HL-60 (cell line): ENCODE measurements at regions not wholly inside any gene's neighbourhood (a gene's known extent, or its start where the extent isn't known, plus 50 kb on each side); places are given as distances from the start of the nearest gene placed in this dataset.

Experiments used
- DNase-seq, 2 experiments: peaks; one replicate each; pipeline ENCODE4 v3.0.0-alpha.2; 2010 to 2020; ENCODE audit warnings: low read depth in 1 of 2, low spot score in 1 of 2
- H3K27ac ChIP-seq: fragments of 250-450 bp; sonication (Bioruptor Pico); replicated peaks from 2 replicates; pipeline ENCODE4 v1.5.1; 2020; ENCODE audit warnings: mild to moderate bottlenecking, moderate library complexity
- H3K27me3 ChIP-seq: fragments of 250-450 bp; sonication (Bioruptor Pico); 2 replicates; pipeline ENCODE4 v1.5.1; 2021; ENCODE audit warnings: mild to moderate bottlenecking, moderate library complexity; ENCODE audit not compliant: insufficient read depth, poor library complexity, severe bottlenecking
- H3K4me3 ChIP-seq: replicated peaks from 2 replicates; pipeline ENCODE4 v1.5.1; 2011; ENCODE audit warnings: mild to moderate bottlenecking, control low read depth, low read length; ENCODE audit not compliant: insufficient read depth
- GABPA ChIP-seq: IDR thresholded peaks from 2 replicates; pipeline ENCODE4 v1.6.1; 2012; ENCODE audit warnings: low read depth
- POLR2AphosphoS5 ChIP-seq: IDR thresholded peaks from 2 replicates; pipeline ENCODE4 v1.6.1; 2012; ENCODE audit warnings: low read depth
- REST ChIP-seq: IDR thresholded peaks from 2 replicates; pipeline ENCODE4 v1.6.1; 2012; ENCODE audit warnings: low read depth; ENCODE audit not compliant: insufficient replicate concordance
- SPI1 ChIP-seq: IDR thresholded peaks from 2 replicates; pipeline ENCODE4 v1.6.1; 2012; ENCODE audit warnings: low read depth, mild to moderate bottlenecking, borderline replicate concordance
- TF ChIP-seq, protein P1 (sequence below): IDR thresholded peaks from one replicate; pipeline ENCODE4 v1.5.1; 2011; ENCODE audit warnings: low read length, control low read depth, inconsistent platforms; ENCODE audit not compliant: insufficient read depth

DNA sequence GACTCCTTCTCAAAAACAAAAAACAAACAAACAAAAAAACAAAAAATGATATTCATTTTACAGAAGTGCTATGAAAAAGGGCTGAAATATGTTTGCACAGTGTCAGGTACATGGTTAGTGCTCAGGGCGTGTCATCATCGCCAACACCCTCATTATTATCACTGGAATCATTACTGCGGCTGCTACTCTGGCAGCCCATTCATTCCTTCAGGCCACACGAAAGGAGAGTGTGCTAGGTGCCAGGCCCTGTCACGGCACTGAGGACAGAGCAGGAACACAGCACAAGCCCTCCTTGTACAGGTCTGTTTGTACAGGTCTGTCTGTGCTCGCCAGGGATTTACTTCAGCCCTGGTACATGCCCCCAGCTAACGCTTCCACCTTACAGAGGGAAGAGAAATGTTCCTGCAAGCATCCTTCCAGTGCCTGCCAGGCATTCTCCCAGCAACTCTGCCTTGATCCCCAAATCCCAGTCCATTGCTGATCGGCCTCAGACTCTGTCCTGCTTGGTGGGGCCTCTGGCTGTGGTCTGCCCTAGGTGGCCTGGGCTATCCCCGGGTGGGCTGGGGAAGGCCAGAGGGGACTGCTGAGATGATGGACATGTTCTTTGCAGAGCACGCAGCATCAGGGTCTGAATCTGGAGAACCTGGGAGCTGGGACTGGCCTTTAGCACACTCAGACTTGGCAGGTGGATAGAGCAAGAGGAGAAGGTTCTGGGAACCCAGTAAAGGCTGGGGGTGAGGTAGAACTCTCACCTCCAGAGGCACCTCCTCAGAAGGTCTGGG, 210.7 kb downstream of the URI1 start:
- TF ChIP-seq, protein P1, sequence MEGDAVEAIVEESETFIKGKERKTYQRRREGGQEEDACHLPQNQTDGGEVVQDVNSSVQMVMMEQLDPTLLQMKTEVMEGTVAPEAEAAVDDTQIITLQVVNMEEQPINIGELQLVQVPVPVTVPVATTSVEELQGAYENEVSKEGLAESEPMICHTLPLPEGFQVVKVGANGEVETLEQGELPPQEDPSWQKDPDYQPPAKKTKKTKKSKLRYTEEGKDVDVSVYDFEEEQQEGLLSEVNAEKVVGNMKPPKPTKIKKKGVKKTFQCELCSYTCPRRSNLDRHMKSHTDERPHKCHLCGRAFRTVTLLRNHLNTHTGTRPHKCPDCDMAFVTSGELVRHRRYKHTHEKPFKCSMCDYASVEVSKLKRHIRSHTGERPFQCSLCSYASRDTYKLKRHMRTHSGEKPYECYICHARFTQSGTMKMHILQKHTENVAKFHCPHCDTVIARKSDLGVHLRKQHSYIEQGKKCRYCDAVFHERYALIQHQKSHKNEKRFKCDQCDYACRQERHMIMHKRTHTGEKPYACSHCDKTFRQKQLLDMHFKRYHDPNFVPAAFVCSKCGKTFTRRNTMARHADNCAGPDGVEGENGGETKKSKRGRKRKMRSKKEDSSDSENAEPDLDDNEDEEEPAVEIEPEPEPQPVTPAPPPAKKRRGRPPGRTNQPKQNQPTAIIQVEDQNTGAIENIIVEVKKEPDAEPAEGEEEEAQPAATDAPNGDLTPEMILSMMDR, result no peak
- TF ChIP-seq SPI1 (no peak), GABPA (no peak), POLR2AphosphoS5 (no peak), REST (no peak)
- no peak overlapping the region for H3K4me3 ChIP-seq
- H3K27me3 ChIP-seq, result no peaks in the 10 kb centered on the region
- no peak for DNase-seq
- no peak overlapping the region for H3K27ac ChIP-seq

- no peaks in the 10 kb centered on the region for H3K27me3 ChIP-seq
- DNase-seq, result no peak
- no peak overlapping the region for H3K4me3 ChIP-seq
- TF ChIP-seq, protein P1, result no peak
- TF ChIP-seq REST, result no peak
- no peak for TF ChIP-seq POLR2AphosphoS5
- no peak for TF ChIP-seq SPI1
- no peak for TF ChIP-seq GABPA
- no peak overlapping the region for H3K27ac ChIP-seq
Measured at GRCh38 chr19:30153326-30154210, 211.5 kb downstream of the URI1 start.

DNA sequence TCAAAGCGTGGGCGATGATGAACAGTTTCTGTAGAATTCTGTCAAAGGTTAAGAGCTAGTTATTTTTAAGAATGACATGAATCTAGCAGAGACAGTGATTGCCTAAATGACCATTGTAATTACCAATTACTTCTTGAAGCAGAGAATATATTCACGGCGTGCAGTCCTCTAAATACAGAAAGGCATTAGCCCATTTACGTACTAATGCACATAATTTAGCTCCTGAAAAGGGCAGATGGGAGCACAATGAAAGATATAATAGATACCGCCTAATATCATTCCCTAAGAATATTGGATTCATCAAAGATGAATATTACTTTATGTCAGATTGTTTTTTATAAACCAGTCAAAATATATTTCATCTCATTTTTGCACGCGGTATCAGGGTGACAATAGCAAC, 212.4 kb downstream of the URI1 start:
- no peaks in the 10 kb centered on the region for H3K27me3 ChIP-seq
- H3K27ac ChIP-seq, result no peak overlapping the region
- TF ChIP-seq POLR2AphosphoS5, result no peak
- DNase-seq, result no peak
- H3K4me3 ChIP-seq, result no peak overlapping the region
